WERI-Rb-1 (cell line): ENCODE measurements at regions not wholly inside any gene's neighbourhood (a gene's known extent, or its start where the extent isn't known, plus 50 kb on each side); places are given as distances from the start of the nearest gene placed in this dataset.

Experiments used
- DNase-seq: peaks from one replicate; pipeline ENCODE4 v3.0.0-alpha.2; 2020
- H3K27ac ChIP-seq: fragments of 250-450 bp; sonication (Bioruptor Pico); 2 replicates; pipeline ENCODE4 v1.5.1; 2020; ENCODE audit warnings: mild to moderate bottlenecking, moderate library complexity
- H3K27me3 ChIP-seq: fragments of 250-450 bp; sonication (Bioruptor Pico); 2 replicates; pipeline ENCODE4 v1.5.1; 2021; ENCODE audit warnings: mild to moderate bottlenecking, low read depth, moderate library complexity; ENCODE audit not compliant: insufficient read depth, severe bottlenecking
- H3K36me3 ChIP-seq: fragments of 250-450 bp; sonication (Bioruptor Pico); 2 replicates; pipeline ENCODE4 v1.5.1; 2020; ENCODE audit warnings: mild to moderate bottlenecking, moderate library complexity
- H3K4me3 ChIP-seq: 2 replicates; pipeline ENCODE4 v1.5.1; 2011; ENCODE audit warnings: low read depth, mild to moderate bottlenecking, control low read depth, low read length
- H3K9me3 ChIP-seq: fragments of 250-450 bp; sonication (Bioruptor Pico); 2 replicates; pipeline ENCODE4 v1.5.1; 2021; ENCODE audit warnings: mild to moderate bottlenecking, moderate library complexity; ENCODE audit not compliant: severe bottlenecking
- TF ChIP-seq, protein P1 (sequence below): IDR thresholded peaks from 2 replicates; pipeline ENCODE4 v1.5.1; 2011; ENCODE audit warnings: low read depth, mild to moderate bottlenecking, control low read depth, inconsistent platforms, low read length

DNA sequence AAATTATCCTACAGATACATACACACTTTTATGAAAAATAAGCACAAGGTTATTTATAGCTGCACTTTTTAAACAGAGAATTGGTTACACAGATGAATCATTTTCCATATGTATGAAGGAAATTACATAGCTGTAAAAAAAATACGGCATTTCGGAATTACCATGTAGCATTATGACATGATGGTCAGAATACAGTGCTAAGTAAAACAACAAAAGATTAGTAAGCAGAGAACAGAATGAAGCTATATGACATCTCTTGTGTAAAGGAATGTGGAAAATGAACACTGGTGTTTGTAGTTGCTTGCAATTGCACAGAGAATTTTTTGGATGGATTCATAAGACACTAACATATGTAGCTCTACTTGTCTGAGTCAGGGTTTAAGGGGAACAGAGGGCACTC, 1222.0 kb upstream of the PRKX start:
- no peak overlapping the region for H3K4me3 ChIP-seq
- DNase-seq, result no peak
- H3K27me3 ChIP-seq, result peaks cover 40% of the 10 kb centered on the region
- TF ChIP-seq, protein P1, sequence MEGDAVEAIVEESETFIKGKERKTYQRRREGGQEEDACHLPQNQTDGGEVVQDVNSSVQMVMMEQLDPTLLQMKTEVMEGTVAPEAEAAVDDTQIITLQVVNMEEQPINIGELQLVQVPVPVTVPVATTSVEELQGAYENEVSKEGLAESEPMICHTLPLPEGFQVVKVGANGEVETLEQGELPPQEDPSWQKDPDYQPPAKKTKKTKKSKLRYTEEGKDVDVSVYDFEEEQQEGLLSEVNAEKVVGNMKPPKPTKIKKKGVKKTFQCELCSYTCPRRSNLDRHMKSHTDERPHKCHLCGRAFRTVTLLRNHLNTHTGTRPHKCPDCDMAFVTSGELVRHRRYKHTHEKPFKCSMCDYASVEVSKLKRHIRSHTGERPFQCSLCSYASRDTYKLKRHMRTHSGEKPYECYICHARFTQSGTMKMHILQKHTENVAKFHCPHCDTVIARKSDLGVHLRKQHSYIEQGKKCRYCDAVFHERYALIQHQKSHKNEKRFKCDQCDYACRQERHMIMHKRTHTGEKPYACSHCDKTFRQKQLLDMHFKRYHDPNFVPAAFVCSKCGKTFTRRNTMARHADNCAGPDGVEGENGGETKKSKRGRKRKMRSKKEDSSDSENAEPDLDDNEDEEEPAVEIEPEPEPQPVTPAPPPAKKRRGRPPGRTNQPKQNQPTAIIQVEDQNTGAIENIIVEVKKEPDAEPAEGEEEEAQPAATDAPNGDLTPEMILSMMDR, result no peak
- H3K9me3 ChIP-seq, result no peaks in the 10 kb centered on the region
- H3K36me3 ChIP-seq, result no peaks in the 10 kb centered on the region
- no peak overlapping the region for H3K27ac ChIP-seq

DNA sequence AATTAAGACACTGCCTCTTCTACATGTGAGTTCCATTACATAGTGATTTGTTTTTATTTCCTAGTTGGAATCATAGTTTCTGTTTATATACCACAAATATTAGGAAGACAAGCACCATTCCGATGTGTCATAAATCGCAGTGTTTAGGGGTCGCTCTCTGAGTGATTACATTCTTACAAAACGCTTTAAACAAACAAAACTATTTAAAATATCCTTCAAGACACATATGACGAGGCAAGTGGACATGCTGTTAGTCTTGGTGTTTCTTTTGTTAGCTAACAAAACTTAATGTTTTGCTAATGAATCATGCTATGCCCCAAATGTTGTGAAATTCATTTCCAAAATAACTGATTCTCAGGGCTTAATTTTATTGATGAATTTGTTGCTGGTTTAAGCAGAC, 1219.3 kb upstream of the PRKX start:
- no peak overlapping the region for H3K27ac ChIP-seq
- TF ChIP-seq, protein P1, result no peak
- no peaks in the 10 kb centered on the region for H3K9me3 ChIP-seq
- H3K4me3 ChIP-seq, result no peak overlapping the region
- H3K36me3 ChIP-seq, result no peaks in the 10 kb centered on the region
- H3K27me3 ChIP-seq, result peaks cover 42% of the 10 kb centered on the region
- no peak for DNase-seq

DNA sequence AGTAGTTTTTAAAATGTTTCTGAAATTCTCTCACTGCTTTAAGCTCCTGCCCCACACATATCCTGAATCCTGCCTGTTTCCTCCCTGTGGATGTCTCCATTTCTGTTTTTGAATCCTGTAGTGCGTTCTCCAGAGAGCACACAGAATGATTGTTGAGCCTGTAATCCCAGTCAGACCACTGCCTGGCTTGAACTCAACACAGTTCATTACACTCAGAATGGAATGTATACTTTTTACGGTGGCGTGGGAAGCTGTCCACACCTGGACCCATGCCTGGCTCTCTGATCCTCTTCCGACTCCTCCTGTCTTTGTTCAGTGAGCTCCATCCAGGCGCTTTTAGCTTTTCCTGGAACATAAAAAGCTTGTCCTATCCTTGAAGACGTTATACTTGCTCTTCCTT, 1217.0 kb upstream of the PRKX start:
- Histone ChIP-seq H3K4me3 (no peak overlapping the region), H3K27me3 (peaks cover 44% of the 10 kb centered on the region), H3K27ac (no peak overlapping the region), H3K36me3 (no peaks in the 10 kb centered on the region), H3K9me3 (no peaks in the 10 kb centered on the region)
- TF ChIP-seq, protein P1, result no peak
- no peak for DNase-seq

DNA sequence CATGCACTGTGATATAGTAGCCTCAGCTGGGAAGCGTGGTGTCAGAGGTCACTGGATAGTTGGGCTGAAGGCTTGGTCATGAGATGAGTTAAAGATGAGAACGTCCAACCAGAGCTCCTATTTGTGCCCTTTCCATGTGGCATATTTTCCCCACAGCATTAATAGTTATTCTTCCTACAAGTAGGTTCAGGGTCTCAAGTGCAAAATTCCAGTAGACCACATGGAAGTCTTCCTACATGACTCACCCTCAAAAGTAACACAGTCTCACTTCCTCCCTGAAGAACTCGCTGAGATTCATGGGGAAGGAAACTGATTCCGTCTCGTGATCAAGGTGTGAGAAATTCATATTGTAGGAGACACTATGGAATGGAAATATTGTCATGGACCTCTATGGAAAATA, 1212.5 kb upstream of the PRKX start:
- no peak for DNase-seq
- Histone ChIP-seq H3K36me3 (no peaks in the 10 kb centered on the region), H3K4me3 (no peak overlapping the region), H3K9me3 (no peaks in the 10 kb centered on the region), H3K27ac (no peak overlapping the region), H3K27me3 (peaks cover 26% of the 10 kb centered on the region)
- TF ChIP-seq, protein P1, result no peak

DNA sequence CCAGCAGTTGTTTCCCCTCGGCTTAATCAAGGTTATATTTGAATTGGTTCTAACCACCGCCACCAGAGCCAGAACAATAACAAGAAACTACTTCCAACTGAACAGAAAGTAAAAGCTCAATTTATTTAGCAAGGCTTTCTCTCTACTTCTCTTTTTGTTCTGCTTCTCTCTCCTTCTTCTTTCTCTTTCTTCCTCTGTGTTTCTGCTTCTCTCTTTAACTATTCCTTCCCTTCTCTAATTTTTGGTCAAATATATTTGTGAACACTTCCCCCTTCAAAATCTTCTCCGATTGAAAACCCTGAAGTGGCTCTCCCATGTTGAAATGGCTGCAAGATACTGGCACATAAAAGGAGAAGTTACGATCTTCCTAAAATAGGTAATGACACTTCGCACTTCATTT, 1195.9 kb upstream of the PRKX start:
- no peaks in the 10 kb centered on the region for H3K36me3 ChIP-seq
- H3K27me3 ChIP-seq, result peaks cover 30% of the 10 kb centered on the region
- no peak for DNase-seq
- no peak overlapping the region for H3K4me3 ChIP-seq
- TF ChIP-seq, protein P1, result no peak
- no peak overlapping the region for H3K27ac ChIP-seq
- H3K9me3 ChIP-seq, result no peaks in the 10 kb centered on the region

DNA sequence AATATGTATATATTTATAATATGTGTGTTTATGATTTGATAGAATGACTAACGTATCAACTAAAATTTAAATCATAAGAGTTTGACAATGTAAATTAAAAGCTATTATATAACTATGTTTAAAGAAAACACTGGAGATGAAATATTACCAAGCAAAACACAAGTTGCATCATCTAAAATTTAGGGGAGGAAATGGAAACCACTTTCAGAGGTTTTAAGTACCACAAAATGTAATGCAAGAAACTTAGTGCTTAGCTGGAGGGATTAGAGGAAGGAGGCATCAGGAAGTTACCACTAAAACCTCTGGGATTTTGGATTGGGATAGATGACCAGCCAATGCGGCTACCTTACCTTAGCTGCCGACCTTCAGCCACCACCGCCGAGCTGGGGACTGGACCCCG, 1192.1 kb upstream of the PRKX start:
- Histone ChIP-seq H3K4me3 (no peak overlapping the region), H3K9me3 (no peaks in the 10 kb centered on the region), H3K27ac (no peak overlapping the region), H3K36me3 (no peaks in the 10 kb centered on the region), H3K27me3 (peaks cover 20% of the 10 kb centered on the region)
- TF ChIP-seq, protein P1, result no peak
- DNase-seq, result no peak
